A549 (cell line): ENCODE measurements at regions not wholly inside any gene's neighbourhood (a gene's known extent, or its start where the extent isn't known, plus 50 kb on each side); places are given as distances from the start of the nearest gene placed in this dataset.

ENCODE experiments used
- CHD2 ChIP-seq: fragments of 150-350 bp; IDR thresholded peaks from 2 replicates; pipeline ENCODE4 v1.6.1; 2014; ENCODE audit warnings: low read length; ENCODE audit not compliant: partially characterized antibody
- POLR2A ChIP-seq: IDR thresholded peaks from 2 replicates; pipeline ENCODE4 v1.6.1; 2012; ENCODE audit warnings: mild to moderate bottlenecking, low read length
- TF ChIP-seq, protein P1 (sequence below): fragments of >200 bp; sonication (Bioruptor Twin); formaldehyde crosslinking; IDR thresholded peaks from 3 replicates; pipeline ENCODE4 v1.5.1; 2016

DNA sequence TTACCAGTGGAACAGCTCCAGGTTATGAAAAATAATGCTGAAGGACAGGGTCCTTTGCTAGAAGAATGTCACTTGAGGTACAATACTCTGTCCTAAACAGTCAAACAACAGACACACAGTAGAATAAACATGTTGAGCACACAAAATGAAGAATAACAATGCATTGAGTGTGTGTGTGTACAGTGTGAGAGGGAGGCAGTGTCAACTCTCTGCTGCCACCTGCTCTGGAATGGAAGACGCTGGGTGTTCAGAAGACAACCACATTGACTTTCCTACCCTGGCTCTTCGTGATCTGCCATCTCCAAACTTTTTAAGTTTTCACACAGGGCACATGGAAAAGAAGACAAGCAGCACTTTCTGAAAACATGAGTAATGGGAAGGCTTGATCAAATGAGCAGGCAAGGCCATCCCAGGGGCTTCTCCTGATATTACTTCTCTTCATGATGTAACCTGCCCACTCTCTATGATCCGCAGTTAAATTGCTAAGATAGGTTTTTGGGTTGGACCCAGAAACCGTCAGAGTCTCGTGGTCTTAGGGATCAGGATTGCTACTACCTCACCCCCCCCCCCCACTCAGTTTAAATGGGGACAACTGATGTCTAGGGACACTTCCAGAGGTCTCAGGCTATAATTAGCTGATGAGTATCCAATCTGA lies 533.2 kb upstream of the TNP1 start:
- no peak for TF ChIP-seq POLR2A
- TF ChIP-seq, protein P1, sequence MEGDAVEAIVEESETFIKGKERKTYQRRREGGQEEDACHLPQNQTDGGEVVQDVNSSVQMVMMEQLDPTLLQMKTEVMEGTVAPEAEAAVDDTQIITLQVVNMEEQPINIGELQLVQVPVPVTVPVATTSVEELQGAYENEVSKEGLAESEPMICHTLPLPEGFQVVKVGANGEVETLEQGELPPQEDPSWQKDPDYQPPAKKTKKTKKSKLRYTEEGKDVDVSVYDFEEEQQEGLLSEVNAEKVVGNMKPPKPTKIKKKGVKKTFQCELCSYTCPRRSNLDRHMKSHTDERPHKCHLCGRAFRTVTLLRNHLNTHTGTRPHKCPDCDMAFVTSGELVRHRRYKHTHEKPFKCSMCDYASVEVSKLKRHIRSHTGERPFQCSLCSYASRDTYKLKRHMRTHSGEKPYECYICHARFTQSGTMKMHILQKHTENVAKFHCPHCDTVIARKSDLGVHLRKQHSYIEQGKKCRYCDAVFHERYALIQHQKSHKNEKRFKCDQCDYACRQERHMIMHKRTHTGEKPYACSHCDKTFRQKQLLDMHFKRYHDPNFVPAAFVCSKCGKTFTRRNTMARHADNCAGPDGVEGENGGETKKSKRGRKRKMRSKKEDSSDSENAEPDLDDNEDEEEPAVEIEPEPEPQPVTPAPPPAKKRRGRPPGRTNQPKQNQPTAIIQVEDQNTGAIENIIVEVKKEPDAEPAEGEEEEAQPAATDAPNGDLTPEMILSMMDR: no peak
- TF ChIP-seq CHD2: no peak
